GM21515 (cell line): ENCODE measurements at regions not wholly inside any gene's neighbourhood (a gene's known extent, or its start where the extent isn't known, plus 50 kb on each side); places are given as distances from the start of the nearest gene placed in this dataset.
A peak's percentile ranks its signal among the peaks of the same experiment; 100 is the strongest.
"Not testable (repeated sequence)": the region's sequence is repeated elsewhere in the genome, so short reads cannot be mapped to it uniquely, and the experiment has no call there.

Experiments
- ATAC-seq: cut with Tn5 transposase; IDR thresholded peaks from one replicate; pipeline ENCODE4 v1.9.1; 2021; ENCODE audit not compliant: unreplicated experiment

DNA sequence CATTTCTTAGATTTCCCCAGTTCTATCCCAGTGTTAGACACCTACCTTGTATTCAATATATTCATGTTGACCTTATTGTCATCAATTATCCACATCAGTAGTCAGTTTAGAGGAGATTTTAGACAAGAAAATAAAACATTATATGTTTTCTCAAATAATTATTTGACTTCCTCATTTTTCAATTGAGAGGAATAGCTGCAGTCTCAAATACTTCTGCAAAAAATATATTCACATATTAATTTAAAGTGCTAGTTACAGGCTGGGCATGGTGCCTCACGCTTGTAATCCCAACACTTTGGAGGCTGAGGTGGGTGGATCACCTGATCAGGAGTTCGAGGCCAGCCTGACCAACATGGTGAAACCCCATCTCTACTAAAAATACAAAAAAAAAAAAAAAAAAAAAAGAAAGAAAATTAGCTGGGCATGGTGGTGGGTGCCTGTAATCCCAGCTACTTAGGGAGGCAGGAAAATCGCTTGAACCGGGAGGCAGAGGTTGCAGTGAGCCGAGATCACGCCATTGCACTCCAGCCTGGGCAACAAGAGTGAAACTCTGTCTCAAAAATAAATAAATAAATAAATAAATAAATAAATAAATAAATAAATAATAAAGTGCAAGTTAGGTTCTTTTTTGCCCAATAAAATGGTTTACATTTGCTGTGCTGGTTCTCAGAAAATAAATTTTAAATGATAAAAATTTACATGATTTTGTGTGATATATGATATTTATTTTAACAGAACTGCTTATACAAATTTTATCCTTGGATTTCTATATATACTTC is 565.3 kb upstream of the GOLIM4 start:
- not testable (repeated sequence) for ATAC-seq

- no peak for ATAC-seq
These were observed 563.3 kb upstream of the GOLIM4 start for GRCh38 chr3:168659015-168659414.

DNA sequence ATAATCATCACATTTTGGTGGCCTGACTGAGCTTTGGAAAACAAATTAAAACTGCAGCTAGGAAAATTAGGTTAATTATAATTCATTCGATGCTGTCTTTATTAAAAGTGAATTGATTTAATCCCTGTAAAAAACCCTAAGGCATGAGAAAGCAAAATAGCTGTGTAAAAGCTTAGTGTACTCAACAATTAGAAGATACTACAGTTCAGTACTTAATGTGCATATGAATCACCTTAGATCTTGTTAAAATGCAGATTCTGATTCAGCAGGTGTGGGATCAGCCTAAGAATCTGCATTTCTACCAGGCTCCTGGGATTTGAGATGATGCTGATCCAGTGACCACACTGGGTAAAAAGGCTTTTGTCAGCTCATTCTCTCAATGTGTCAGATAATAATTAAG is 559.9 kb upstream of the GOLIM4 start:
- no peak for ATAC-seq

GRCh38 chr3:168654700-168655099 is 559.0 kb upstream of the GOLIM4 start:
- ATAC-seq: no peak

GRCh38 chr3:168653255-168653654 is 557.5 kb upstream of the GOLIM4 start:
- ATAC-seq: no peak

DNA sequence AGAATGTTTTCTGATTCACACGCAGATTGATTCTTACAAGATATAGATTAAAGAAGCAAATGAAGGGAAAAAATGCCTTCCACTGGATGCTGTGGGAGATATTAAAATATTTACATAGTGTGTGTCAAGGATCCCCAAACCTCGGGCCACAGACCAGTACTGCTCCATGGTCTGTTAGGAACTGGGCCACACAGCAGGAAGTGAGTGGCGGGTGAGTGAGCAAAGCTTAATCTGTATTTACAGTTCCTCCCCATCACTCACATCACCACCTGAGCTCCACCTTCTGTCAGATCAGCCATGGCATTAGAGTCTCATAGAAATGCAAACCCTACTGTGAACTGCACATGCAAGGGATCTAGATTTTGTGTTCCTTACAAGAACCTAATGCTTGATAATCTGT is 552.6 kb upstream of the GOLIM4 start:
- ATAC-seq: no peak

GRCh38 chr3:168647582-168647981 is 551.9 kb upstream of the GOLIM4 start:
- ATAC-seq: no peak

DNA sequence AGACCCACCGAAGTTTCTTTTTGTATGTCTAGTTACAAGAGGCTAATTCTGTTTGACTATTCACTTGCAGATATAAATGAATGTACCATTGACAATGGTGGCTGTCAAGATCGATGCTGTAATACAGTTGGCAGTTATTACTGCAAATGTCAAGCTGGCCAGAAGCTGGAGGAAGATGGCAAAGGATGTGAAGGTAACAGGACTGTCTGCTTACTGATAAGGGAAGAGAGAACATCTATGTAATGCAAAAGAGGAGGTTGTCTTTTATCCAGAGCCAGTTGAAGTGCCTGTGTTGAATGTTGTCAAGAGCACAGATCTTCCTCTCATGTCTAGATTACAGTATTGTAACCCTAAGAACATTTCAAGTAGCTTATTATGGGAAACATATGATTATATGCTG is 549.5 kb upstream of the GOLIM4 start:
- no peak for ATAC-seq

DNA sequence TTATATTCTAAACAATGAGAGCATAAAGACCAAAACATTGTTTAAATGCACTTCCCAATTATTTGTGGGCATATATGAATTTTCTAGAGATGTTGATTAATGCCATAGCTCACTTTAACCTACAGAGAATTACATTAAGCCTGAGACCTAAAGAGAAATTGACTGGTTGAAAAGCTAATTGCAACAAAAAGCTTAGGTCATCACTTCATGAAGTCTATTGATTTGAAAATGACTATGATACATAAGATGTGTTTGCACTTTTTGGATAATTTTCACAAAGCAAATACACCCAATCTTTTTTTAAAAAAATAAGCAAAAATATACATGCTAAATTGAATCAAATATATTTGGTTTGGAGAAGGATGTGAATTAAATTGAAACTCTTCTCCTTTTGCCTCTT is 532.8 kb upstream of the GOLIM4 start:
- no peak for ATAC-seq

- ATAC-seq: no peak
These were observed 529.8 kb upstream of the GOLIM4 start for GRCh38 chr3:168625477-168625876.

- no peak for ATAC-seq
These were observed 529.2 kb upstream of the GOLIM4 start for GRCh38 chr3:168624892-168625448.

- ATAC-seq: no peak
These were observed 528.5 kb upstream of the GOLIM4 start for GRCh38 chr3:168624195-168624594.

- no peak for ATAC-seq
These were observed 527.1 kb upstream of the GOLIM4 start for GRCh38 chr3:168622795-168623194.

DNA sequence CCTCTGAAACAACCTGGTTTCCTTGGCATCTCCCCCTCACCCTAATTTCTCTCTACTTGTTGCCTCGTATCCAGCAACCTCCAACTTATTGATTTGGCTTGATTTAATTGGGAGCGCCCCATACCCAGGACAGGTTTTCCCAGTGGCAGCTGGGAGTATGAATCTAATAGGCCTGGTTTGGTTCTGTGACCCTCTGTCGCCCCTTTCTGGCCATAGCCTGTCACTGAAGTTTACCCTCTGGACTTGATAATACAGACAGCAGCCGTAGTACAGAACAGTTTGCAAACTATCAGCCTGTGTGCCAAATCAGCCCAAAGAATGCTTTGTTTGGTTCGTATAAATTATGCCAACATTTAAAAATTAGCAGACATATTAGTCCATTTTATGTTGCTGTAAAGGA is 525.1 kb upstream of the GOLIM4 start:
- ATAC-seq: peak; percentile 63

- no peak for ATAC-seq
These were observed 523.2 kb upstream of the GOLIM4 start for GRCh38 chr3:168618827-168619470.

- ATAC-seq: no peak
These were observed 521.9 kb upstream of the GOLIM4 start for GRCh38 chr3:168617658-168618057.

DNA sequence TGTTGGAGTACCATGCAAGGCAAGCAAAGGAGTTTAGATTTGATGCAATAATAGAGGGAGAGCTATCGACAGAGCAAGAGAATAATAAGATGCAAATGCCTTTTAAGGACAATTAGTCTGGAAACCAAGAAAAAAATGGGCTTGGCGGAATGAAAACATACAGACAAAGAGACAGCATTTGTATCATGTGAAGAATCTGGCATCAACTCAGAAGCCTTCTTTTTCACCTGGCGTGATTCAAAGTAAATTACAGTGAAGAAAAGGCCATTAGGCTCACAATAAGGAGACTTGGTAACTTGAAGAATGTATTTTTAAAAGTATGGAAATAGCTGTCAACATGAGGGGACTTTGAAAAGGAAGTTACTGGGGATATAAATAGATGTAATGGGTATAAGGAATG is 521.2 kb upstream of the GOLIM4 start:
- no peak for ATAC-seq

DNA sequence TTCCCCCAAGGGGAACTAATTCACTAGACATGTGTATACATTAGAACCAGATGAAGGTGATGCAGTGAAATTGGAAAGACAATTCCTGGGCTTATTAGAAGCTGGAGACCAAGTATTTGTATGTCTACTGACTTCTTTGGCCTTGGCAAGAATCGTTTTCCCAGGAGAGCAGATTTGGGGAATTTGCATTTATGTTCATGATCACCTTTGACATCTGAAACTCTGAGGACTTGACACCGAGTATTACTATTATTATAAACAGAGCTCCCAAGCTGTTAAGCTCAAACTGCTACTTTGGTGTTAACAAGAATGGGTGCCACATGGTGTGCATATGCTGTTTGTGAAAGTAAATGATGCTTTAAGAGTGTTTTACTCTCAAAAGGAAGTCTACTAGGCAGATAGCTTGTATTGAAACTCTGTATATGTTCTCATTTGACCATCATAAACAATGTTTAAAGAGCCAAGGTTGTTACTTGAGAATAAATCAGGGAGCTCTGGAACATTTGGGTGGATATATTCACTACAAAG is 519.8 kb upstream of the GOLIM4 start:
- ATAC-seq: no peak

DNA sequence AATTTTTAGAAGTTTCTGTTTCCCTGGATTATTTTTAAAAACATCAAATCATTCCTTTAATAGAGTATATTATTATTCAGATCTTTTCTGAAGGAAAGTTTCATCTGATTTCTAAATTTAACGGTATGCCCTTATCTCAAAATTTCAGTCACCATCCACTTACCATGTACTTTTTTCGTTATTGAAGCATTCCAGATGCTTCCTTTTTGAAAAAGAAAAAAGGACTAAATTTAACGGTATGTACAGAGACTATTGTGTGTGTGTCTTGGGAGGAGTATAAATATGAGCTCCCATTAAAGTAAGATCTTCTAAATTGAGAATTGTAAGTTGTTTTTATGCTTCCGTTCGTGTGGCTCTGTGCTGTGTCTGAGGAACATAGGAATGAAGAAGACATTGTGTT is 517.4 kb upstream of the GOLIM4 start:
- no peak for ATAC-seq

GRCh38 chr3:168612671-168613070 is 516.9 kb upstream of the GOLIM4 start:
- ATAC-seq: no peak

- ATAC-seq: no peak
These were observed 516.1 kb upstream of the GOLIM4 start for GRCh38 chr3:168611826-168612225.

GRCh38 chr3:168608926-168609325 is 513.2 kb upstream of the GOLIM4 start:
- no peak for ATAC-seq
